GM19468 (cell line): ENCODE measurements at regions not wholly inside any gene's neighbourhood (a gene's known extent, or its start where the extent isn't known, plus 50 kb on each side); places are given as distances from the start of the nearest gene placed in this dataset.
"Not testable (repeated sequence)": the region's sequence is repeated elsewhere in the genome, so short reads cannot be mapped to it uniquely, and the experiment has no call there.

Experiments used
- ATAC-seq: cut with Tn5 transposase; IDR thresholded peaks from one replicate; pipeline ENCODE4 v1.9.1; 2021; ENCODE audit warnings: mild to moderate bottlenecking, moderate library complexity, moderate number of reproducible peaks; ENCODE audit not compliant: unreplicated experiment; ENCODE audit errors: extremely low read depth

DNA sequence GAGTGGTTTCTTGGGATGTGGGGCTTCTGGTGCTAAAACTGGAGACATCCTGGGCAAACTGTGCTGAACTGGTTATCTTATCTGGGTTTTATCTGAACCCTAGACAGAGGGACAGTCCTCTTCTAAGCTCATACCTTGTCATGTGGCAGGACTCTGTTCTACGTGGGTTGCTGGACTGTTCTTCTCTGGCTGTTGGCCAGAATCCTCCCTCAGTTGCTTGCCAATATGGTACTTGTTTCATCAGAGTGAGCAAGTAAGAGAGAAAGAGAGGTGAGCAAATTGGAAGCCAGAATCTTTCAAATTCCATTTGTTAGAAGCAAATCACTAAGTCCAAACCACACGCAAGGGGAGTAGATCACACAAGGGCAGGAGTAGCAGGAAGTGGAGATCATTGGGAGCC is 291.5 kb upstream of the TBL1XR1 start:
- no peak for ATAC-seq

GRCh38 chr3:177490626-177491025 is 293.3 kb upstream of the TBL1XR1 start:
- ATAC-seq: no peak

- no peak for ATAC-seq
These were observed 294.2 kb upstream of the TBL1XR1 start for GRCh38 chr3:177491296-177492032.

DNA sequence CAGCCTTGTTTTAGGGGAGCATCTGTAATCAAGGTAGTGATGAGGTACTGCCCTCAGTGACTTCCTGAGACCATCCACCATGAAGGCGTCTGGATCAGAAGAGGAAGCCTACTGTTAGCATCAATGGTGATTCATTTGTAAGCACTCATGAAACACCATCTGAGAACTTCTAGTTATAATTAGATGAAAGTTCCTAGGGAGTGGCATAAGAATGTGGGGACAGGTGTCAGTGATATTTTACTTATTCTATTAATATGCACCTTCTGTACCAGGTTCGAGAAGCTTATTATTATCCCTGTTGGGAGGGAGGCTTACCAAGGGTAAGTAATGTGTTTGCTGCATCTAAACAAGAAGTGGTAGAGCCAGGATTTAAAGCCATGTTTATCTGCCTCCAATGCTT is 295.8 kb upstream of the TBL1XR1 start:
- ATAC-seq: no peak

DNA sequence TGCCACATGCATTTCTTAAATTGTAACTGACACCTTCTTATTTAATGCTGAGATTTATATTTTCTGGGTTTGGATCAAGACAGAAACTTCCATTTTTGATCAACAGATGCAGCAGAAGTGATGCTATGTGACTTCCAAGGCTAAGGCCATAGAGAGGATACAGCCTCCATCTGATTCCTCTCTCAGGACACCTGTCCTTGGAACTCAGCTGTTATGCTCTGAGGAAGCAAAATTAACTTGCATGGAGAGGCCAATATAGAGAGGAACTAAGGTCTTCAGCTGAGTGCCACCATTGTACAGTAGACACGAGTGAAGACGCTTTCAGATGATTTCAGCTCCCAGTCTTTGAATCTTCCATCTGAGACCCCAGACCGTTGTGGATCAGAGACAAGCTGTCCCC is 296.9 kb upstream of the TBL1XR1 start:
- ATAC-seq: no peak

- ATAC-seq: no peak
These were observed 298.3 kb upstream of the TBL1XR1 start for GRCh38 chr3:177495566-177495965.

DNA sequence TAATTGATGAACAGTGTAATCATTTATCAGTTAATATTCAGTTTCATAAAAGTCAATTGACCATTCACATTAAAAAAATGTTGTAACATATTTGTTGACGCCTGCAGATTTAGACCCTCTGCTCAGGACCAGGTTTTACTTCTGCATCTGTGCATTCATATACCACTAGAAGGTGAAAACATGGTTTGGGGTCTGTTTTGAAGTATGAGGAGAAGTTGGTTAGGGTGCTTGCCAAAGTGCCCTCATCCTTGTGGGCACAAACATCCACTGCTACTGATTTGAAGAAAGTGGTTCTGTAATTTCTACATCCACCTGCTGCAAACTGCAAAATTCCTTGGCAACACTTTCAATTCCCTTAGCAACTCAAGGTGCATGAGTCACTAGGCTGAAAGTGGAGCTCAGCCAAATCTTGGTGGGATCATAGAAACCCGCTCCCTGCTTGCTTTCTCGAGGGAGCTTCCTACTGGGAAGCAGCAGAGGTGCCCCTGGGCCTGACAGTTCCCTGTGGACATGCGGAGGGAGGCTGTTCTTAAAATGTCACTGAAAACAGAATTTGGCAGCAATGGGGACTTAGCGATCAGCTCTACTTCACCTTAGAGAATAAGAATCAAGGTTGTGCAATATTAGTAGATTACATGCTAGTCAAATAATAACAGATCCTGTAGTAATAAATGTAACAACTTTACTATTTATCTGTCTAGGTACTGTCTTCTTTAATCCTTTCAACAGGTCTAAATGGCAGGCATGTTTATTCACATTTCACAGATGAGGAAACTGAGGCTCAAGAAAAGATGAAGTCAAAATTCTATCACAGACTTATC is 301.0 kb upstream of the TBL1XR1 start:
- ATAC-seq: no peak

GRCh38 chr3:177499039-177499438 is 301.8 kb upstream of the TBL1XR1 start:
- not testable (repeated sequence) for ATAC-seq

GRCh38 chr3:177499779-177500423 is 302.6 kb upstream of the TBL1XR1 start:
- no peak for ATAC-seq

DNA sequence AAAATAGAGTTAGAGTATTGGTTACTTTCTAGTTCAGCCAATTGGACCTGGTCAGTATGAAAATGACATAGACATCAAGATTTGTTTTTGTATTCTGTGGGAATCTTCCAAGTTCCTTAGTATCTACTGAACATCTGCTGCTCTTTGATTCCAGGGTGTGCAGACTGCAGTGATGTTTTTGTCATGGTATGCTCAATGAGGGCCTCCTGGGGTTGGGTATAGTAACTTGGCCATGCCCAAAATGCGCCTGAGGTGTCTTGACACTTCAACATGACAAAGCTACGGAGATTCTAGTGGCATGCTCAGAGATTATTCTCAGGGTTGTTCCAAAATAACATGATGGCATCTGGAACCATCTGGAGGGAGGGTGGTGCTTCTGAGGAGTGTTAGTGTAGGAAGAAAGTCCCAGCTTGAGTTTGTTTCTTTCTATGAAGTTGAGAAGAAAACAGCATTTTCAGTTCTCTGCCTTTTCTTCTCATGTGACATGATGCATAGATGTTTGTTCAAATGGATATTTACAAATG is 313.5 kb upstream of the TBL1XR1 start:
- no peak for ATAC-seq

GRCh38 chr3:177512945-177513814 is 315.9 kb upstream of the TBL1XR1 start:
- ATAC-seq: no peak

- ATAC-seq: no peak
These were observed 316.7 kb upstream of the TBL1XR1 start for GRCh38 chr3:177513815-177514610.

DNA sequence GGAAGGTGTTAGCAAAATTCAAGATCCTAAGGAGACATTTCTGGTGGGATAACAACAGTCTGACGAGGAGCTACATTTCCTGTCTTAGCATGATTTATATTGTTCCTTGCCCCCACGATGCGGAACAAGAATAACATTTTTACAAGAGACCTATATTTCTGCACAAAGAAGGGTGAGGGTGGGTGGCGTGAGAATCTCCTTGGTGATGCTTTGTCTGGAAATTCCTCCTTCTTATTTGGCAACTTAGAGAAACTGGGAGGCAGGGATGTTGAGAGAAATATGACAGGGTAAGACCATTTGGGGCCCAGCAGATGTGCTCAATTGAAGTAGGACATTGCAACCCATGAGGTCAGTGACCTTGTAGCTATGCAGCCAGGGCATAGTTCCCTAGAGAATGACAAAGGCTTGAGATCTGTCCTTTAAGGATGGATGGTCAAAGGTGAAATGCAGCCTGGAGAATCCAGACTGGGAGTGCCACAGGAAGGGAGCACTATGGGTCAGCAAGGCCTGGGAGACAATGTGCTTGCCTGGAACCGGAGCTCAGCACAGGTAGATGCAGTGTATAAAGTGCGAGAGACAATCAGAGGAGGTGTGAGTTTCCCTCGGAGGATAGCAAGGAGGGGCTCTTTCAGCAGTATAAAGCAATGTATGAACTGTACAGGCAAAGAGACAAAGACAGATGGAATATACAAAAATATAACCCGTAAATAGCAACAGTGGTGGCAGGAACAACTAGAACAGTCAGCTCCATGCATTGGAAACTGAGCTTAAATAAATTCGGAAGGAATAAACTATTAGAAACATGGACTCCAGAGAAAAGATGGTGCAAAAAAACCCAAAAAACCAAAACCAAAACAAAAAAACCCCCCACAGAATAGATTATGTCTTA is 317.6 kb upstream of the TBL1XR1 start:
- no peak for ATAC-seq

DNA sequence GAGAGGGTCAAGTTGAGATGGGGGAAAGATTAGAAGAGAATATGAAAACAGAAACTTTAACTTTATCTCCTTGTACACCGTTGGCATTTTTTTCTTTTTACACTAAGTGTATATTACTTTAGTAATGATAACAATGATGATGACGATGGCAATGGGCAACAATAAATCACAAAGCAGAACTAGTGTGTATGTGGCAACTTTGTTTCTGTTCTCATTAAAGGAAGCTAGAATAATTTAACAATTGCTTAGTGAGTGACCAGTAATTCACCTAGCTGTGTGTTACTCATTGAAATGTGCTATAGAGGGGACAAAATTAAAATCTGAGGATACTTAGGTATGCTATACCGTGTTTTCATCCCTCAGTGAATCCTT is 318.5 kb upstream of the TBL1XR1 start:
- ATAC-seq: no peak

- no peak for ATAC-seq
These were observed 319.1 kb upstream of the TBL1XR1 start for GRCh38 chr3:177516158-177517011.

- ATAC-seq: no peak
These were observed 320.6 kb upstream of the TBL1XR1 start for GRCh38 chr3:177517906-177518305.

GRCh38 chr3:177519588-177519987 is 322.3 kb upstream of the TBL1XR1 start:
- no peak for ATAC-seq
